ENCODE measurements at regions not wholly inside any gene's neighbourhood (a gene's known extent, or its start where the extent isn't known, plus 50 kb on each side); places are given as distances from the start of the nearest gene placed in this dataset.
A peak's percentile ranks its signal among the peaks of the same experiment; 100 is the strongest.

DNA sequence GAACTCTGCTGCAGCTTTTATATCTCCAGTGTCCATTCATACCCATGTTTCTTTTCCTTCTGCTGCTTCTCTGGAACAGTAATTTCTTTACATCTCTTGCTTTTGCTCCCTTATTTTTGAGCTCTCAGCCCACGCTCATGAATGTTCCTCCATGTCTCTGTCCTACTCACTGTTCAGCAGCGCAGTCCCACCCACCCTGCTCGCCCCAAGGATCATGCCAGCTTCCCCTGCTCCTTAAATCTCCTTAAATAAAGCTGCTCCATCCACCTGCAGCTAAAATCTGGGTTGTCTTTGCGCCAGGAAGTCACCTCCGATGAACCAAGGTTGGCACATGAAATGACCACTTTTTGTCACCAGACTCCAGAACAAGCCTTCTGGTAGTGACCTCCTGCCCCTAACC, 201.1 kb upstream of the RGS6 start:
- DNase-seq (ENCODE audit: low read depth, low spot score), result no peak
- H3K27ac ChIP-seq, result no peak overlapping the region

DNA sequence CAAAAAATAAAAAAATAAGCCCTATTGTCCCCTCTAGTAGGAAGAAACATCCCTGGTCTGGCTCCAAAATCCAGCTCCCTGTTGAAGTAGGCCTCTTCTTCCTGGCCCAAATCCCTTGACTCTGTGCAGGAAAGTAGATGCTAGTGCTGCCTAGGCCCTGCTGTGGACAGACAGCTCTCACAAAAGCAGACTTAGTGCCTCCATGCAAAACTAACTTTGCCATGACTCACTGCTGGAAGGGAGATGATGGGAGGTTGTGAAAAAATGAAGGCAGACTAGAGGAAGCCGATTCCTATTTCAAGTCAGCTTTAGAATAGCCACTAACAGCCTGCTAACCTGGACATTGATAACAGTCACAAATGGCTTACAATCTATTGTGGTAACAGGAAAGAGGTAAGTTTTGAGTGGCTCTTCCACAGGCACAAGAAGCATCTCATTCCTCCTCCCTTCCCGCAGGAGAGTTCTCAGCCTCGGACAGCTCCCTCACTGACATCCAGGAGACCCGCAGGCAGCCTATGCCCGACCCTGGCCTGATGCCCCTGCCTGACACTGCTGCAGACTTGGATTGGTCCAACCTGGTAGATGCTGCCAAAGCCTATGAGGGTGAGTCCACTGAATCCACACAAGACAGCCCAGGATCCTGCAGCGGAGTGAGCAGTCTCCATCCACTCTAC, 198.9 kb upstream of the RGS6 start:
- no peak overlapping the region for H3K27ac ChIP-seq
- no peak for DNase-seq (ENCODE audit: low read depth, low spot score)

DNA sequence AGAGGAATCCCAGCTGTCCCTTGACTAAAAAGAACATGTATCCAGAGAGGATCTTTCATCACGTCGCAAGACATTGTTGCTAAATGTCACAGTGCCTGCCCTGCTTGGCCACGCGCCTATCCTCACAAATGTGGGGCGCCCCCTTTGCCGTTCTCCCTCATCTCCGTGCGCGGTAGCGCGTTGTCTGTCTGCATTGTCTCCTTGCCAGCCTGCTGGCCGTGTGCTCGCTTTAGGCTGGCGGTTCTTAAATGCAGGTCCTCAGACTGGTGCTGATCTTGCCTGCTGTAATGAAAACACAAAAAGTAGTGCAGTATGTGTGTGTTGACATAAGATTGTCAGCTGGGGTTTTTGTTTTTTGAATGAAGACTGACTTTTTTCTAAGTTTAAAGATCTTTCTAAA, 198.2 kb upstream of the RGS6 start:
- DNase-seq (ENCODE audit: low read depth, low spot score), result no peak
- H3K27ac ChIP-seq, result no peak overlapping the region

DNA sequence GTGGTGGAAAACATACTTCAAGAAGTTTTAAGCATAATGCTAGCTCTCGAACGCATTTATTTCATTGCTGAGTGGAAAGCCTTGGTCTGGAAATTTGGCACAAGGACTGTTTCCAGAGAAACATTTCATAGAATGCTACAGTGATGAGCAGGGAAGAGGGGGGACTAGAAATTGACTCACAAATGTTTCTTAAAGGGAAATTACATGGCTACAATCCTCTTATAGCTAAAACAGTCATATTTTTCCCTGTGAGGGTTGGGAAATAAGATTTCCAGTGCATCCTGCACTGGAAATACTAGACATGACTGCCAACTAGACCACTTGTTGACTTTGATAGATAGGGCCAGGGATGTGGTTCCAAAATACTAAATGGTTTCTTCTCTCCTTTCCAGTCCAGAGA, 197.3 kb upstream of the RGS6 start:
- no peak for DNase-seq (ENCODE audit: low read depth, low spot score)
- H3K27ac ChIP-seq, result no peak overlapping the region

DNA sequence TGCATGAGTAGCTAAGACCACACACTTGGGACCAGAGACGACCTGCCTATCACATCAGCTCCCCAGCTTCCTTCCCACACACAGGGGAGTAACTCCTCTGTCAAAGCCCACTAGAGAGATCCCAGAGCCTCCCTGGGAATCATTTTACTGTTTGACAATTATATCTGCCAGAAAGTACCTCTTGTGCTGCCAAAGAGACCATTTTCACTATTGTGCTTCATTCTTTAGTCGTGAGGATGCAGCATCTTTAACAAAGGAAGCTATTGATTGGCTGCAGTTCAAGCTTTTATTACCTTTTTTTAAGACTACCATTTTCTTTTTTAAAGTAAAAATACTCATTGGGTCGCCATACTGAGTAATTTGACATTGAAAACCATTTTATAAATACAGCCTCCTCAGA, 194.5 kb upstream of the RGS6 start:
- DNase-seq (ENCODE audit: low read depth, low spot score), result no peak
- no peak overlapping the region for H3K27ac ChIP-seq

DNA sequence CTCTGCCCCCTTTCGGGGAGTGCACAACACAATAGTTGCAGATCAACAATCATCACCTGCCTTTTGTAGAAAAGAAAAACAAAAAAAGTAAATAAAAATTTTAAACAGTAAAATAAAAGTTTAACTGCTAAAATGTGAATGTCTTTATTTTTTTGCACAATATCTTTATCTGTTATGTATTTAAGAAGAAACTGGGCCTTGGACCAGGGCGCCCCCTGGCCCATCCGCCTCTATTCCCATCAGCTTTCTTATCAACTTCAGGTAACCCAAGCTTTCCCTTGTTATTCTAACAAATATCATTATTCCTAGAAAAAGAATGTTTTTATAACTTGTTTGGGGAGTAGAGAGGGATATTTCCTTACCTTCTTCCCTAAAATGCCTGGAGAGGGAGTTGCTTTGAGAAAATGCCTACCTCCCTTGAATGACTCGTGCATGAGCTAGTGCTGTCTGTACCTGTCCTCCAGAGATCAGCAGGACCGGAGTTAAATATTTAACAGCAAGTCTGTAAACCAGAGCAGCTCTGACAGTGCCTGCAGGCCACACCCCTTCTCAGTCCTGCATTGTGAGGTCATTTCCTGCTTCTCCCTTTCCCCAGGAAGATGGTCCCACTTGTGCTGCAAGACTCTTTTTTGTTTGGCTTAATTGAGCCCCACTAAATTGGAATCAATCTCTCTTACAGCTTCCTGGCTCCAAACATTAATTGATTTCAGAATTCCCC, 192.8 kb upstream of the RGS6 start:
- DNase-seq (ENCODE audit: low read depth, low spot score), result peak; percentile 48
- H3K27ac ChIP-seq, result peak overlapping the region; percentile 64

DNA sequence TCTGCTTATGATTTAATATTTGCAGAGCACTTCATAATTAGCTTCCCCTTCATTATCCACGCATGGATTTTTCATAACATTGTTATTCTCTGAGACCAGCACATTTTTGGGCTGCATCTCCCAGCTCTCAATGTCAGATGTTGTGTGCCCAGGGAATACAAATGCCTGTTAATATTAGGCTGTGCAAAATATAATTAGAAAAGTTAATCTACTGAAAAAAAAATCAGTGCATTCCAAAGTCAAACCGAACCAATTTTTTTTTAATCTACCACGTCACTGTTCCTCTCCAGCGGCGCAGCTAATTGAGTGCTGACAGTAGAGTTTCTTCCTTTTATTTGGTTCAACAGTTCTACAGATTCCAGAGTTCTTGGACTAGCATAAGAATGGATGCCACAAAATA, 191.0 kb upstream of the RGS6 start:
- no peak for DNase-seq (ENCODE audit: low read depth, low spot score)
- H3K27ac ChIP-seq, result no peak overlapping the region

DNA sequence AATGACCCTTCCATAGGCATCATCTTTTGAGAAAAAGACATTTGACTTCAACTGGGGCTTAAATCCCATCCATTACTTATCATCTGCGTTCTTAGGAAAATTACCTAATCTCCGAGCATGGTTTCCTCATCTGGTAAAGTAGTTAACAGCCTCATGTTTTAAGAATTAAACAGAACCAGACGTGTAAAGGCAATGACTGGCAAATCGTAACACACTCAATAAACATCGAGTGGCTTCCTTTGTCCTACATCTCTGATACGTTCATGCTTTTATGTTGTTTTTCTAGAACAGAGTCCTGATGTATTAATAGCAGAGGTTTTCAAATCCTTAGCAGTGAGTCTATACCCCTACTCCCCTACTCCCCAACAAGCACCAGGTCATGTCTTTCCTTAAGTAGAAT, 189.7 kb upstream of the RGS6 start:
- DNase-seq (ENCODE audit: low read depth, low spot score), result no peak
- no peak overlapping the region for H3K27ac ChIP-seq

DNA sequence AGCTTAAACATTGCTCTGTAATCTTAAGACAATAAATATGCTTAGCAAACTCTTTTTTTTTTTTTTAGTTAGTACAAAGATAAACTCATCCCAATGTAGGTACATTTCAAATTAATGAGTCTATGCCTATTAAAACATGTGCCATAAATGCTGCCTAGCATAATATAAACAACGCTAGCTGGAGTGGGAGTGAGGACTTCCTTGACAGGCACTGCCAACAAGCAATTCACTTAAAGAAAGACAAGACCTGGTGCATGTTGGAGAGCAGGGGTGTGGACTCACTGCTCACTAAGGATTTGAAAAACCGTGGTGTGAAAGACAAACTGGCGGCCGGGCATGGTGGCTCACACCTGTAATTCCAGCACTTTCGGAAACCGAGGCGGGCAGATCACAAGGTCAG, 187.2 kb upstream of the RGS6 start:
- H3K27ac ChIP-seq, result no peak overlapping the region
- DNase-seq (ENCODE audit: low read depth, low spot score), result no peak

DNA sequence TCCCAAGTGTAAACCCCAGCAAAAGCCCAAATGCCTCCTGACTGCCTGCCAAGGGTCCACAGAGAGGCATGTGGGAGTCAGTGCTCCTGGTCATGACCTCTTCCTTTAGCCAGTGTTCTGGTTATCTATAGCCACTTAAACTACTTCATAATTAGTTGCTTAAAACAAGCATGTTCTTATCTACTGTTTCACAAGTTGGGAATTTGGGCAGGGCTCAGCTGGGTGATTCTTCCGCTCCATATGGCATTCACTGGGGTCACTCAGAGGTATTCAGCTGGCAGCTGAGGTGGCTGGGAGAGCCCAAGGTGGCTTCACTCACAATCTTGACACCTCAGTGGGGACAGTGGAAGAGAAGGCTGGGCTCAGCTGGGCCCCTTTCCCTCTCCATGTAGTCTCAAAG, 184.0 kb upstream of the RGS6 start:
- H3K27ac ChIP-seq, result no peak overlapping the region
- DNase-seq (ENCODE audit: low read depth, low spot score), result no peak

DNA sequence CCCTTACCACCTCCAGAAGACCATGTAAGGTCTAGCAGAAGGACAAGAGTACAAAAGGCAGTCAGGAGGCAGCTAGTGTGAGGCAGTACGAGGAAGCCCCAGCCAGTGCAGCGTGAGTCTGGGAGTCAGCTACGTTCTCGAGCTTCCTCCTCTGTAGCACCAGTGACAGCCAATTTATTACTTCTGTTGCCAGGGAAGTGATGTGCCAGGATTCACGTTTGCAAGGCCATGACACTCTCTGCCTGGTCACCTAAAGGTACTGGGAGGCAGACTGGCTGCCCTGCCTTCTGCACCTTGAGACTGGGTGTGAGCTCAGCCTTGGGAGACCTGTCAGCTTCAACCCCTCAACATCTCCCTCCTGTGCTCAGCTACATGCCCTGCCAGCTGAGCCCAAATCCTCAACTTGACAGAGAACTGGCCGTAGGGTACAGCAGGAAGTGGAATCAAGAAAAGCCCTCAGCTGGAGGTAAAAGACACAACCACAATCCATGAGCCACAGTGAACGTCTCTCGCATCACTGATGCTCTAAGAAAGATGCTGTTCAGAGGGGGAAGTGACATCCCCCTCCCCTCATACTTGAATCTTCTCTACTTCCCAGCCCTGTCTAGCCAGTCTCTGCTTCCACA, 182.5 kb upstream of the RGS6 start:
- DNase-seq (ENCODE audit: low read depth, low spot score), result no peak
- no peak overlapping the region for H3K27ac ChIP-seq

DNA sequence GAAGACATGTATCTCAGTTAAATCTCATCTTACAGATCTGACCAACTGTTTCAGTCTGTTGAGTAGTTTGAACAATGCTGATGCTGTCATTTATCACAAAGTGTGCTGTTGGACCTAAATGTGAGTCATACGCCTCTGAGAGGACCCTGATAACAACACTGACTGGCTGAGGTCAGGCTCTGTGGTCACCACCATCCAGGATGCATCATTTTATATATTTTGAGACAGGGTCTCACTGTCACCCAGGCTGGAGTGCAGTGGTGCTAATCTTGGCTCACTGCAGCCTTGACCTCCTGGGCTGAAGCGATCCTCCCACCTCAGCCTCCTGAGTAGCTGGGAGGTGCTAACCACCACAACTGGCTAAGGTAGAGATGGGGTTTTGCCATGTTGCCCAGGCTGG, 181.0 kb upstream of the RGS6 start:
- no peak overlapping the region for H3K27ac ChIP-seq
- no peak for DNase-seq (ENCODE audit: low read depth, low spot score)

DNA sequence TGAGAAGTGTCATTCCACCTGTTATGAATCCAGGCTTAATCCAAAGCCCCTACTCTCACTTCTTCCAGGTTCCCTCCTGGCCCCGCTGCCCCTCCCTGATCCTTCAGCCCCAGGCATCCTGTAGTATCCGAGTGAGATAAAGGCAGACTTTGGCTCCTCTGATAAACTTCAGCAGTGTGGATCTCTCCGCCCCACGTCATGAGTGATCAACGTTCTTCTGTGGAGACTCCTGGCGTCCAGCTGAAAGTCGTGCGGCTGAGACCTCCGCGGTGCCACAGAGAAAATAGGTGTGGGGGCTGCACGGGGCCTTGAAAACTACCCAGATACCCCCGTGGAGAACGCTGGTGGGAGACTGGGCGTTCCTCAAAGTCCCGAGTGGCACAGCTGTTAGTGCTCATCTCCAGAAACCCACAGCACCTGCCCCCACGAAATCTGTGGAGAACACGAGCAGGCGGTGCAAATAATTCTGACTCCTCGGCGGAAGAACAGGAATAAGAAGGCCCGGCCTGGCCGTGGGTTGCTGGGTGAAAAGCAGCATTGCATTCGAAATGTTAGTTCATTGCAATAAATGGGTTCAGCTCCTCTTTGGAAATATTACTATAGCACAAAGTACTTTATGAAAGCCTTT, 180.0 kb upstream of the RGS6 start:
- DNase-seq (ENCODE audit: low read depth, low spot score), result no peak
- no peak overlapping the region for H3K27ac ChIP-seq

DNA sequence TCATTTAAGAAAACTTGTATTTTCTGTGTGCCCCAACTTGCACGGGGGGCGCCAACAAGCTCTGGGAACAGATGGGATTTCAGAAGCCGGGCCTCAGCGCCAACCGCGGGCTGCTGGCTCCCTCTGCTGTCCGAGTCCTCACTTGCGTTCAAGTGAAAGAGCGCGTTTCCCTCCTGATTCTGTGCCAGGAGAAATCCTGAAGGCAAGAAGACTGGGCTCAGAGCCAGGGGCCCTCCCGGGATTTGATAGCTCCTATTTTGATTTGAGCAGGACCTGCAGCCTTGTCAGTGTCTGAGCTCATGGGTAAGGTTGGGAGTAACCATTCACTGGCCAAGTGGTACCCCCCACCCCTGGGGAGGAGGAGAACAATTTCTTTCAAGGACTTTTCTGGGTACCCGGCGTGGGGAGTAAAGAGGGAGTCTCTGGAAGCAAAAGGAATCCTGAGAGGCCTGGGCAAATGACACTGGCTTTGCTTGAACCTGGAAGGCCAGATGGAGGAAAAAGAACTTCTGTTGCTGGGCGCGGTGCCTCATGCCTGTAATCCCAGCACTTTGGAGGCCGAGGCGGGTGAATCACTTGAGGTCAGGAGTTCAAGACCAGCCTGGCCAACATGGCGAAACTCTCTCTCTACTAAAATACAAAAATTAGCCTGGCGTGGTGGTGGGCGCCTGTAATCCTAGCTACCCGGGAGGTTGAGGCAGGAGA, 179.0 kb upstream of the RGS6 start:
- no peak for DNase-seq (ENCODE audit: low read depth, low spot score)
- no peak overlapping the region for H3K27ac ChIP-seq

DNA sequence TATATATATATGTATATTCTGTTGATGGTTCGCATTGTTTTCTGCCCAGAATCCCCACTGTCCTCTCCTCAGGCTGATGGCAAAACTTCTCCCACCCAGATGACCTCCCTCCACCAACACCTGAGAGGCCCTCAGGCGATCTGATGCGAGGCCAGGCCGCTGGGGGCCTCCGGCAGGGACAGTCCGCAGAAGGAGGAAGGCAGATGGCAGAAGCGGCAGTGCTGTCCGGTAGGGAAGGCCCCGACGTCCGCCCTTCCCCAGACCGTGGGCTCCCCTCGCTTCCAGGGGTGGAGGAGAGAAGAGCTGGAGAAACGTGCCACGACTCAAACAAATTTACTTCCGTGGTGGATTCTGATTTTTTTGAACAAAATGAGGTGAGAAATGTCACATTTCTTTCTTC, 178.3 kb upstream of the RGS6 start:
- H3K27ac ChIP-seq, result no peak overlapping the region
- DNase-seq (ENCODE audit: low read depth, low spot score), result no peak

DNA sequence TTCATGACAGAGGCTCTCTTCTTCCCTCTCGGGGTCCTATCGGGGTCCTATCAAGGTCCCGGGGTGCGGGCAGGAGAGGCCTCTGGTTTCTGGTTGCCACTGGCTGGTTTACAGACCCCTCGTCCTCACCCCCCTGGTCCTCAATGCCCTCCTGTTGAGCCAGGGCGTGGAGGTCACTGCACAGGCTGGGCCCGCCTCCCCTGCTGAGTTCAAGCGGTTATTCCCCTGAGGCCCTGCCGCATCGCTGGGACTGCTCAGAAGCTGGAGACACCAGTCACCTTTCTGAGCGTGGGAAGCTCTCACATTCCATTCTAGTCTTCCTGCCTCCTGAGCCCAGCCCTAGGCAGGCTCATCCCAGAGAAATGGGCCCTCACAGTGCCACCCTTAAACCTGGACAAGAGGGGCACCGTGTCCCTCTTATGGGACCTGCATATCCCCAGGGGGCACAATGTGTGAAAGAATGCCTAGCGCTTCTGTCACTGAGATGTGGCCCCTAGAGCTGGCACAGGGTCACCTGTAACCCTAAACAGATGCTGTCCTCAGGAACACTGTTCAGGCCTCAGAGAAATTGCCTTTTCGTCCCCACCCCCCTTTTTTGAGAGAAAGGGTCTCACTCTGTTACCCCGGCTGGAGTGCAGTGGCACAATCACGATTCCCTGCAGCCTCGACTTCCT, 177.7 kb upstream of the RGS6 start:
- DNase-seq (ENCODE audit: low read depth, low spot score), result no peak

DNA sequence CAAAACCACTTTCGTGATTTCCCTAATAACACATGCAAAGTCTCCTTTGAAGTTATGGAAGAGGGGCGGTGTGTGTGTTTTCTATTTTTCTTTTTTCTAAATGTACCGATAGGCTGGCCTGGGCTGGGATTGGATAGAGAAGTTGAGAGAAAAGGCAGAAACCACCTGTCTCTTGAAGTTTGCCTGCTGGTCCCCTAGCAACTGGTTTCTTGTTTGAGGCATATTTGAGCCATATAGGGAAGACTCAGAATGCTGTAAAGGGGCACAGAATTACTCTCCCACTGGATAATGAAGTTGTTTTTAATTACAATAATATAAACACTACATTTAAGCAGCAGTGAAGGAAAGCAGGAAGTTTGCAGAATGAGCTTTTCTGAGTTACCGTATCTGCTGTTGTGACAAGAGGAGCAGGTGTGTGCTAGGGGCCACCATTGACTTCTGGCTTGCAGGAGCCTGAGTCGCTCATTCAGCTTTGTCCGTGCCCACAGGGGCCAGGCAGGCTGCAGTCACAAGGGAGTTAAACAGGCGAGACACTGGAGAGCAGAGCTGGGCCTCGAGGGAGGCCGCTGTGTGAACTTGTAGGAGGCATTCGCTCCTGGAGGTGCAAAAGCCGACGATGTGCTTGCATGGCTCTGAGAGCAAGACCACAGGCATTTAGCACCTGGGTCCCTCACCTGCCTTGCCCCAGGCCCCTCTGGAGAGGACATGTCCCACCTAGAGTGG, 173.8 kb upstream of the RGS6 start:
- H3K27ac ChIP-seq, result no peak overlapping the region
- DNase-seq (ENCODE audit: low read depth, low spot score), result no peak

More for the DNA sequence above, 177.7 kb upstream of the RGS6 start:
- H3K27ac ChIP-seq, result no peak overlapping the region

DNA sequence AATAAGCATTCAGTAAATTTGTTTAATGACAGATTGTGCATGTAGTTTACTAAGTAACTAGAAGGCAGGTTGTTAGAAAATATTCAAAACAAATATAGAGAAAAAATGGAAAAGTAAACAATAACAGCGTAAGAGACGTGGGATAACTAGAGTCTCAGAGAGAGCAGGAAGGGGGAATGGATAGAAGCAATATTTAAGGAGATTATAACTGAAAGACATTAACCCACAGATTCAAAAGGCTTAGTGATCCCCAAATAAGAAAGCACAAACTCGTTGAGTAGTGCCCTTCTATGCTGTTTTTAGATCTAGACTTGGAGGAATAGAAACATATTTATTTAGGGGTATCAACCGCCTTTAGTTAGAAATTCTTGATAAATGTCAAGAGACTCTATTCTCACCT, 169.7 kb upstream of the RGS6 start:
- H3K27ac ChIP-seq, result no peak overlapping the region
- DNase-seq (ENCODE audit: low read depth, low spot score), result no peak

DNA sequence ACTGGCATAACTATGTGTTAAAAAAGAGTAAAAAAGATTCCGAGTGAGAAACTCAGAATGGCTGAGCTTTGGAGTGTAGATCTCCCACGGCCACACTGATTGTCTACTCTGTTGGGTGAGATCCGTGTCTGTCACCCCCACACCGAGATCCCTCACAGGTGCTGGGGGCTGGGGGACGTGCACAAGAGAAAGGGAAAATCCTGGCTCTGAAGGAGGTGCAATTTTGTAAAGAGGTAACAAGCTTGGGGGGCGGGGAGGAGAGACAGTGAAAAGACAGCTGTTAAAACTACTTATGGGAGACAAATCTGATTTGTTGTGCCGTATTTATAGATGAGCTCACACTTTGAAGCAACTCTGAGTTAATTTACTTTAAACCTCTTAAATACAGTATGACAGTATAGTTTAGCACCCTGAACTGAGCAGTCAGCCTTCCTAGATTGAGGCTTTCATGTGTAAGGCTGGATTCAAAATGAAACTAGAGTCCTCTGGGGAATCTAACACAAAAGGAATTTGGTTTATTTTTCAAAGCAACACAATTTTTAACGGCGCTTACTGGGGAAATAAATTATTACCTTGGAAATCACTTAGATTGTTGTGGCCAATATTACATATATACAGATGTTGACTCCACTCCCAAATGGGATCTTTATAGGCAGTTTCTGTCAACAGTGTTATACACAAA, 167.4 kb upstream of the RGS6 start:
- no peak overlapping the region for H3K27ac ChIP-seq
- no peak for DNase-seq (ENCODE audit: low read depth, low spot score)

Data from epithelial cell of prostate (primary cell).